HG03457 (cell line): ENCODE measurements at regions not wholly inside any gene's neighbourhood (a gene's known extent, or its start where the extent isn't known, plus 50 kb on each side); places are given as distances from the start of the nearest gene placed in this dataset.
"Not testable (repeated sequence)": the region's sequence is repeated elsewhere in the genome, so short reads cannot be mapped to it uniquely, and the experiment has no call there.

ENCODE experiments used
- ATAC-seq: cut with Tn5 transposase; IDR thresholded peaks from one replicate; pipeline ENCODE4 v1.9.1; 2021; ENCODE audit warnings: moderate number of reproducible peaks; ENCODE audit not compliant: unreplicated experiment

GRCh38 chr7:24049296-24049695 is 234.7 kb upstream of the NPY start:
- no peak for ATAC-seq

GRCh38 chr7:24050991-24051560 is 232.9 kb upstream of the NPY start:
- no peak for ATAC-seq

- ATAC-seq: no peak
Measured at GRCh38 chr7:24051651-24052050, 232.3 kb upstream of the NPY start.

GRCh38 chr7:24052572-24053260 is 231.3 kb upstream of the NPY start:
- ATAC-seq: no peak

GRCh38 chr7:24054236-24054635 is 229.8 kb upstream of the NPY start:
- no peak for ATAC-seq

- ATAC-seq: no peak
Measured at GRCh38 chr7:24057243-24057642, 226.7 kb upstream of the NPY start.

GRCh38 chr7:24058953-24059352 is 225.0 kb upstream of the NPY start:
- ATAC-seq: no peak

- no peak for ATAC-seq
Measured at GRCh38 chr7:24059775-24060174, 224.2 kb upstream of the NPY start.

GRCh38 chr7:24063721-24064120 is 220.3 kb upstream of the NPY start:
- no peak for ATAC-seq

GRCh38 chr7:24069751-24070150 is 214.2 kb upstream of the NPY start:
- ATAC-seq: no peak

- ATAC-seq: no peak
Measured at GRCh38 chr7:24073651-24074420, 210.2 kb upstream of the NPY start.

GRCh38 chr7:24075426-24075810 is 208.6 kb upstream of the NPY start:
- ATAC-seq: no peak

GRCh38 chr7:24082826-24083225 is 201.2 kb upstream of the NPY start:
- ATAC-seq: no peak

- ATAC-seq: no peak
Measured at GRCh38 chr7:24102988-24103387, 181.0 kb upstream of the NPY start.

GRCh38 chr7:24108906-24109376 is 175.0 kb upstream of the NPY start:
- no peak for ATAC-seq

- ATAC-seq: no peak
Measured at GRCh38 chr7:24110056-24110455, 173.9 kb upstream of the NPY start.

GRCh38 chr7:24113506-24113905 is 170.5 kb upstream of the NPY start:
- ATAC-seq: no peak

- no peak for ATAC-seq
Measured at GRCh38 chr7:24115661-24116060, 168.3 kb upstream of the NPY start.

- not testable (repeated sequence) for ATAC-seq
Measured at GRCh38 chr7:24117903-24118499, 166.0 kb upstream of the NPY start.

GRCh38 chr7:24119852-24120251 is 164.1 kb upstream of the NPY start:
- no peak for ATAC-seq

GRCh38 chr7:24123076-24123475 is 160.9 kb upstream of the NPY start:
- ATAC-seq: no peak

- ATAC-seq: no peak
Measured at GRCh38 chr7:24125765-24126164, 158.2 kb upstream of the NPY start.
